ENCODE measurements at regions not wholly inside any gene's neighbourhood (a gene's known extent, or its start where the extent isn't known, plus 50 kb on each side); places are given as distances from the start of the nearest gene placed in this dataset.

DNA sequence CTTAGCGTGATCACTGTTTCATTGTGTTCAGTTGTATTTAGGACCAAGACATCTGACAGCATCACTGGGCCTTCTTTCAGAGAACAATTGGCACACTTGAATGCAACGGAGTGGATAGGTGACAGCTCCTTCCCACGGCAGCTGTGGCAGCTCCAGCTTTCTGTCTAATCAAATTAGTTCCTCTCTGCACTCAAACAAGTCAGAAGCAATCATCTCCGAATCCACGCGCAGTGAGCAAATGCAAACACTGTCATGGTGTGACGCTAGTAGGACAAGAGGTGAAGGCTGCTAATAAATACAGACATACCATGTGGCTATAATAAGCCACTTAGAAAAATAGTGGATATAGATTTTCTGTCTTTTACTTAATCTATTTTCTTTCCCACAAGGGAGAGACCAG, 542.4 kb downstream of the ACTR3B start:
- no peak overlapping the region for H3K4me3 ChIP-seq
- no peak overlapping the region for H3K27ac ChIP-seq
- no peaks in the 10 kb centered on the region for H3K4me1 ChIP-seq
- no peaks in the 10 kb centered on the region for H3K27me3 ChIP-seq
- intact Hi-C loops (cut with DNase I; ENCODE audit: low total_unique reads), result no loop called here
- peaks cover 0 to 23% of the 10 kb centered on the region in 2 donors for H3K9me3 ChIP-seq
- no peak for TF ChIP-seq POLR2AphosphoS5 (IDR thresholded peaks at IDR 0.05)
- TF ChIP-seq, protein P1, sequence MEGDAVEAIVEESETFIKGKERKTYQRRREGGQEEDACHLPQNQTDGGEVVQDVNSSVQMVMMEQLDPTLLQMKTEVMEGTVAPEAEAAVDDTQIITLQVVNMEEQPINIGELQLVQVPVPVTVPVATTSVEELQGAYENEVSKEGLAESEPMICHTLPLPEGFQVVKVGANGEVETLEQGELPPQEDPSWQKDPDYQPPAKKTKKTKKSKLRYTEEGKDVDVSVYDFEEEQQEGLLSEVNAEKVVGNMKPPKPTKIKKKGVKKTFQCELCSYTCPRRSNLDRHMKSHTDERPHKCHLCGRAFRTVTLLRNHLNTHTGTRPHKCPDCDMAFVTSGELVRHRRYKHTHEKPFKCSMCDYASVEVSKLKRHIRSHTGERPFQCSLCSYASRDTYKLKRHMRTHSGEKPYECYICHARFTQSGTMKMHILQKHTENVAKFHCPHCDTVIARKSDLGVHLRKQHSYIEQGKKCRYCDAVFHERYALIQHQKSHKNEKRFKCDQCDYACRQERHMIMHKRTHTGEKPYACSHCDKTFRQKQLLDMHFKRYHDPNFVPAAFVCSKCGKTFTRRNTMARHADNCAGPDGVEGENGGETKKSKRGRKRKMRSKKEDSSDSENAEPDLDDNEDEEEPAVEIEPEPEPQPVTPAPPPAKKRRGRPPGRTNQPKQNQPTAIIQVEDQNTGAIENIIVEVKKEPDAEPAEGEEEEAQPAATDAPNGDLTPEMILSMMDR (IDR thresholded peaks at IDR 0.05), result no peak
- H3K36me3 ChIP-seq, result no peaks in the 10 kb centered on the region
- DNase-seq (ENCODE audit: low spot score in 2 of 2), result no peak

DNA sequence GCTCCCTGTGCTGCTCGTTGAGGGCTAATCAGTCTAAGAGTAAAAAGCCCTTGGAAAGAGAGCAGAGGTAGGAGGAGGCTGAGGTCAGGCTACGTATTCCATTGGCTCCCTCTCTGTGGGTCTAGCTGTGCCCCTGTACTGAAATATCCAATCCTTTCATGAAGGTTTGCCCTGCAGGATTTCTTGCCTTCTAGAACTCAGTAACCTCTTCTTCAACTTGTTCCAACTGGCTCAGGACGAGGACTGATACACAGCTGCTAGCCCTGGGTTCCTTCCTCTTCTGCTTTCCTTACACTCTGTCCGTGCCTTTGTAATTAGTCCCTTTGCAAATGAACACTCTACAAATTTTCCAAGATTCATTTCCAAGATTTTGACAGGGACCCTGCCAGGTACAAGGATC, 560.5 kb downstream of the ACTR3B start:
- Histone ChIP-seq H3K27me3 (no peaks in the 10 kb centered on the region), H3K4me1 (no peaks in the 10 kb centered on the region), H3K27ac (no peak overlapping the region), H3K9me3 (peaks cover under 1 to 4% of the 10 kb centered on the region in 2 donors), H3K4me3 (no peak overlapping the region), H3K36me3 (no peaks in the 10 kb centered on the region)
- no peak for DNase-seq (ENCODE audit: low spot score in 2 of 2)
- intact Hi-C loops (cut with DNase I; ENCODE audit: low total_unique reads), result no loop called here
- TF ChIP-seq POLR2AphosphoS5 (IDR thresholded peaks at IDR 0.05) (no peak), POLR2A (IDR thresholded peaks at IDR 0.05) (no peak)
- TF ChIP-seq, protein P1 (IDR thresholded peaks at IDR 0.05), result no peak

DNA sequence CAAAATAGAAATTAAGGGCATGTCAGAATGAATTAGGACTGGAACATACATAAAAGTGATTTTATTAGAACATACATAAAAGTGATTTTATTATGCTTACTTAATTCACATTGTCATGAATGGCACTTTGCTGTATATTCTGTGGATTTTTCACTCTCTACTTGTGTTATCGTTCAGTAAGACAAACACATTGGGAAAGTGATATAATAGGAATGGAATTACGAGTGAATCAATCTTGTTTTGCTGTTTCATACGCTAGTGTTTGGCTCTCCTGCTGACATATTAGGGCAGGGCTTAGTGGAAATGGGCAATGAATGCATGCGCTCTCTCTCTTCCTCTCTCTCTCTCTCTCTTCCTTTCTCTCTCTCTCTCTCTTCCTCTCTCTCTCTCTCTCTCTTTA, 561.1 kb downstream of the ACTR3B start:
- Histone ChIP-seq H3K27me3 (no peaks in the 10 kb centered on the region), H3K36me3 (no peaks in the 10 kb centered on the region), H3K9me3 (peaks cover 0 to 4% of the 10 kb centered on the region in 2 donors), H3K4me3 (no peak overlapping the region), H3K4me1 (no peaks in the 10 kb centered on the region), H3K27ac (no peak overlapping the region)
- DNase-seq (ENCODE audit: low spot score in 2 of 2), result no peak
- intact Hi-C loops (cut with DNase I; ENCODE audit: low total_unique reads), result no loop called here
- TF ChIP-seq POLR2A (IDR thresholded peaks at IDR 0.05), result no peak
- TF ChIP-seq, protein P1 (IDR thresholded peaks at IDR 0.05), result no peak
- TF ChIP-seq POLR2AphosphoS5 (IDR thresholded peaks at IDR 0.05), result no peak

DNA sequence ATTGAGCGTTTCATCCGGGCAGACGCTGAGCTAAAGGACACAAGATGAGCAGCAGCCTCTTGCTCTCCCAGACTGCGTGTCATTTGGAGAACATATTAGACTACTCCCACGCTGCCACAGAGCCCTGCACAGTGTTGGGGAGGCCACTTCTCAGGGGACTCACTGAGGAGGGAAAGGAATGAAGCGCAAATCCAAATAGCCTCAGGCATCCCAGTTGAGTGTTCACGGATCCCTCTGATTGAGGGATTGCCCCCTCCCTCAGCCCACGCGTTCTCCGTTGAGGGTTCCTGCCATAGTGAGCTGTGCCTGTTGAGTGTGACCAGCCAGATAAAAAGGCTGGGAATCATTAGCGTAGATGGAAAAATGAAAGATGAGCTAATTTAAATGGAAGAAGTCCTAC, 563.4 kb downstream of the ACTR3B start:
- H3K9me3 ChIP-seq, result peaks cover 0 to 4% of the 10 kb centered on the region in 2 donors
- no peaks in the 10 kb centered on the region for H3K27me3 ChIP-seq
- TF ChIP-seq POLR2AphosphoS5 (IDR thresholded peaks at IDR 0.05), result no peak
- no peak for TF ChIP-seq POLR2A (IDR thresholded peaks at IDR 0.05)
- TF ChIP-seq, protein P1 (IDR thresholded peaks at IDR 0.05), result no peak
- intact Hi-C loops (cut with DNase I; ENCODE audit: low total_unique reads), result no loop called here
- DNase-seq (ENCODE audit: low spot score in 2 of 2), result no peak
- H3K4me3 ChIP-seq, result no peak overlapping the region
- H3K4me1 ChIP-seq, result no peaks in the 10 kb centered on the region
- H3K36me3 ChIP-seq, result no peaks in the 10 kb centered on the region
- H3K27ac ChIP-seq, result no peak overlapping the region

DNA sequence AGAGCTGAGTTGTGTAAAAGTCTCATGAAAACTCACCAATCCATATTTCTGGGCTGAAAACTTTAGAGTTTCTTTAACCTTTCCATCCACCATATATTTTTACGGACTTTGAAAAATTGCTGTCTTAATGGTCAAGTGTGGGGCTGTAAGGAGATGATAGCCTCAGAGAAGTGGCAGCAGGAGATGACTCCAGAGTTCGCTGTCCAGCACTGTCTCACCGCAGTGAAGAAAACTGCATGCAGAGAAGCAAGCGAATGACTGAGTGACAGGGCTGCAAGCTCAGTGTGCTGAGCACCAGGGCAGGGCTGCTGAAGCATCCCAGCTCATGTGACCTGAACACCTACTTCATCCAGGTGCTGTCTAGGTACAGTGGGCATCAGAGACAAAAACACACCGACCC, 564.5 kb downstream of the ACTR3B start:
- TF ChIP-seq POLR2AphosphoS5 (IDR thresholded peaks at IDR 0.05) (no peak), POLR2A (IDR thresholded peaks at IDR 0.05) (no peak)
- TF ChIP-seq, protein P1 (IDR thresholded peaks at IDR 0.05), result no peak
- H3K27me3 ChIP-seq, result no peaks in the 10 kb centered on the region
- no peaks in the 10 kb centered on the region for H3K36me3 ChIP-seq
- no peaks in the 10 kb centered on the region for H3K4me1 ChIP-seq
- peaks cover 0 to 4% of the 10 kb centered on the region in 2 donors for H3K9me3 ChIP-seq
- H3K4me3 ChIP-seq, result no peak overlapping the region
- no peak overlapping the region for H3K27ac ChIP-seq
- intact Hi-C loops (cut with DNase I; ENCODE audit: low total_unique reads), result no loop called here
- DNase-seq (ENCODE audit: low spot score in 2 of 2), result no peak
